GM13976 (cell line): ENCODE measurements at regions not wholly inside any gene's neighbourhood (a gene's known extent, or its start where the extent isn't known, plus 50 kb on each side); places are given as distances from the start of the nearest gene placed in this dataset.
"Not testable (repeated sequence)": the region's sequence is repeated elsewhere in the genome, so short reads cannot be mapped to it uniquely, and the experiment has no call there.

Experiments
- DNase-seq: peaks from one replicate; pipeline ENCODE4 v3.0.0; 2012; ENCODE audit warnings: low spot score
- in situ Hi-C: fragments of 300-500 bp; cut with MboI; formaldehyde crosslinking; loops from one replicate; pipeline ENCODE4 v1.12.0; 2022; ENCODE audit warnings: low sequenced_read_pairs, mixed read lengths, inconsistent platforms; ENCODE audit not compliant: unreplicated experiment
- TF ChIP-seq, protein P1 (sequence below): IDR thresholded peaks from 2 replicates; pipeline ENCODE4 v1.5.1; 2012; ENCODE audit warnings: borderline replicate concordance, mild to moderate bottlenecking; ENCODE audit not compliant: insufficient read depth; ENCODE audit errors: extremely low read depth, missing control alignments, control extremely low read depth

DNA sequence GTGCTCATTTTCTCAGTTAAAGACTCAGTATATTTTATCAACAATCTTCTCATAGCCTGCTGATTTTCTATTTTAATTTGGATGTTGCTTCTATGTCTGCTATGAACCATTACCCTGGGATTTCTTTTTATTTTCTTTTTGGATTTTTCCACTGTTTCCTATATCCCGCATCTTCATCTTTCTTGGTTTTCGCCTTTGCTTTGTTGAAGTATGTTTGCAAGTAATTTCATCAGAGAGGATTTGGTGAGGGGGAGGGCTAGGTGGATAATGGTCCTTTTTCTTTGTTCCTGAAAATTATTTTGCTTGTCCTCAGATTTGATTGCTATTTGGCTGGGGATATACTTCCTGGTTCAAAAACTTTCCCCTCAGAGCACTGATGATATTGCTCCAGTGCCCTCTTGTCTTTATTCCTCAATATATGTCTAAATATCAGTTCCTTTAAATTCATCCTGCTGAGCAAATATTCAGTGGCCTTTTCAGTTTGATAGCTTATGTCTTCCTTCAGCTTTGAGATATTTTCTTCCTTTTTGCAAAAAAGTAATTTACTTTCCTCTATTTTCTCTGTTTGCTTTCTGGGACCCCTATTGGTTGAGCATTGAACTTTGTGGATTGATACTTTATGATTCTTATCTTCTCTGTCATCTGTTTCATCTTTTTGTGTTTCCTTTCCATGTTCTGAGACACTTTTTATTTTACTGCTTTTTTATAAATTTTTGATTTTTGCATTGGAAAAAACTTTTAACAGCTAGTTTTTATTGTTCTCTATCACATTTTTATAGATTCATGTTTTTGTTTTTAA, 227.6 kb upstream of the ELL2 start:
- TF ChIP-seq, protein P1, sequence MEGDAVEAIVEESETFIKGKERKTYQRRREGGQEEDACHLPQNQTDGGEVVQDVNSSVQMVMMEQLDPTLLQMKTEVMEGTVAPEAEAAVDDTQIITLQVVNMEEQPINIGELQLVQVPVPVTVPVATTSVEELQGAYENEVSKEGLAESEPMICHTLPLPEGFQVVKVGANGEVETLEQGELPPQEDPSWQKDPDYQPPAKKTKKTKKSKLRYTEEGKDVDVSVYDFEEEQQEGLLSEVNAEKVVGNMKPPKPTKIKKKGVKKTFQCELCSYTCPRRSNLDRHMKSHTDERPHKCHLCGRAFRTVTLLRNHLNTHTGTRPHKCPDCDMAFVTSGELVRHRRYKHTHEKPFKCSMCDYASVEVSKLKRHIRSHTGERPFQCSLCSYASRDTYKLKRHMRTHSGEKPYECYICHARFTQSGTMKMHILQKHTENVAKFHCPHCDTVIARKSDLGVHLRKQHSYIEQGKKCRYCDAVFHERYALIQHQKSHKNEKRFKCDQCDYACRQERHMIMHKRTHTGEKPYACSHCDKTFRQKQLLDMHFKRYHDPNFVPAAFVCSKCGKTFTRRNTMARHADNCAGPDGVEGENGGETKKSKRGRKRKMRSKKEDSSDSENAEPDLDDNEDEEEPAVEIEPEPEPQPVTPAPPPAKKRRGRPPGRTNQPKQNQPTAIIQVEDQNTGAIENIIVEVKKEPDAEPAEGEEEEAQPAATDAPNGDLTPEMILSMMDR = no peak
- DNase-seq = no peak
- in situ Hi-C loops = no loop called here

DNA sequence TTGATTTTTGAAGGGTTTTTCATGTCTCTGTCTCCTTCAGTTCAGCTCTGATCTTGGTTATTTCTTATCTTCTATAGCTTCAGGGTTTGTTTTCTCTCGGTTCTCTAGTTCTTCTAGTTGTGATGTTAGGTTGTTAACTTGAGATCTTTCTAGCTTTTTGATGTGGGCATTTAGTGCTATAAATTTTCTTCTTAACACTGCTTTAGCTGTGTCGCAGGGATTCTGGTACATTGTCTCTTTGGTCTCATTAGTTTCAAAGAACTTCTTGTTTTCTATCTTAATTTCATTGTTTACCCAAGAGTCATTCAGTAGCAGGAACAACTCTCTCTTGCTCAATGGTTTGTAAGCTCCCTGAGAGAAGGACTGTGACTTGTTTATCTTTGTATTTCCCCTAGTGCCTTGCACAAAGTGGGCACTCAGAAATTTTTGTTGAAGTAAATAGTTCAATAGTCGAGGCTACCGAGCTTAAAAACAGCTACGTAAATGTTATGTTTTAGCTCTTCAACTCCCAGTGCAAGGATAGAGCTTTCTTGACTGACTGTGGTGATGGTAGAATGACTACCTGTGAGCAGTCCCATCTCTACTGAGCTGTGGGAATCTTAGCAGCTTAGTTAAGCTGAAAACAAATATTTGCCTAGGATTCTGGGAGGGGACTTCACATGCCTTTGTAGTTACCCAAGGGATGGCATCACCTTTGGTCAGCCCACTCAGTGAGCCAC, 225.8 kb upstream of the ELL2 start:
- in situ Hi-C loops = no loop called here

DNA sequence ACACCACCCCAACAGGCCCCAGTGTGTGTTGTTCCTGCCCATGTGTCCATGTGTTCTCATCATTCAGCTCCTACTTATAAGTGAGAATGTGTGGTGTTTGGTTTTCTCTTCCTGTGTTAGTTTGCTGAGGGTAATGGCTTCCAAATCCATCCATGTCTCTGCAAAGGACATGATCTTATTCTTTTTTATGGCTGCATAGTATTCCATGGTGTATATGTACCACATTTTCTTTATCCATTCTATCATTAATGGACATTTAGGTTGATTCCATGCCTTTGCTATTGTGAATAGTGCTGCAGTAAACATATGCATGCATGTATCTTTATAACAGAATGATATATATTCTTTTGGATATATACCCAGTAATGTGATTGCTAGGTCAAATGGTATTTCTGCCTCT, 222.9 kb upstream of the ELL2 start:
- DNase-seq, in situ Hi-C loops: not testable (repeated sequence)

More for the DNA sequence above, 225.8 kb upstream of the ELL2 start:
- no peak for DNase-seq
- TF ChIP-seq, protein P1 = no peak

GRCh38 chr5:96180684-96181435, 219.2 kb upstream of the ELL2 start:
- TF ChIP-seq, protein P1 = no peak
- in situ Hi-C loops = no loop called here
- DNase-seq = no peak

DNA sequence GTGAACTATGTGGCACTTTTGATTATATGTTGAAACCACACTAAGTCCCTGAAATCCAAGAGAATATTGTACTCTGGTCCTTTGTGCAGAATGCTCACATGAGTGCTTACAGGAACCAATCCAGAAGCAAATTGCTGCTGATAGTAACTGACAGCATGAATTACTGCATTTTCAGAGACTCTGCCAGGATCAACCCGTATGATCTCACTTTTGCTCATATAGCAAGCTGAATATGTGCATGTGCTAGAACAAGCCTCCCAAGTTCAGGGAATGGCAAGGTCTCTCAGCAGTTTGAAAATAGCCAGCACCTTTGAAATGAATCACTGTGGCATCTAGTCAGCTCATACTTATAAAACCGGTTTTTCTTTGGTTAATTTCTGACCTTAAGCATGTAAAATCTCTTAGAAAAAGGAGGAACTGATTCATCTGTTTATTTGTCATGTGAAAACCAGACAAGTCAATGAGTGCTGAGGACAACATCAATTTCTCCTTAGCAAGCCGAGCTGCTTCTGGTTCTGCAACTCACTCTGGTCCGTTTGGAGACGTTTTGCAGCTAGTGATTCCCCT, 215.7 kb upstream of the ELL2 start:
- TF ChIP-seq, protein P1 = no peak
- peak; percentile 32 for DNase-seq
- in situ Hi-C loops = no loop called here

GRCh38 chr5:96176022-96176421, 214.4 kb upstream of the ELL2 start:
- in situ Hi-C loops = no loop called here
- DNase-seq = no peak
- TF ChIP-seq, protein P1 = no peak
